PC-3 (cell line): ENCODE measurements at regions not wholly inside any gene's neighbourhood (a gene's known extent, or its start where the extent isn't known, plus 50 kb on each side); places are given as distances from the start of the nearest gene placed in this dataset.

ENCODE experiments used
- ATAC-seq: fragments of 200-7000 bp; cut with Tn5 transposase; 2 replicates; pipeline ENCODE4 v1.9.1; 2020; ENCODE audit warnings: mild to moderate bottlenecking, moderate library complexity
- BruUV-seq: library from RNA; stranded (reverse); fragments of 400-500 nt; replicated peaks from 2 replicates; lab custom pipeline; 2021; lab: Mats Ljungman, UMichigan
- CTCF ChIA-PET: fragments of 300-600 bp; sonication (Branson Sonifier 250); formaldehyde crosslinking; loops from one replicate; lab custom pipeline; 2022; ENCODE audit warnings: antibody characterized with exemption; lab: Charles Lee
- POLR2A ChIA-PET: fragments of 300-600 bp; sonication (Branson Sonifier 250); formaldehyde crosslinking; loops from one replicate; lab custom pipeline; 2022; ENCODE audit warnings: antibody characterized with exemption; ENCODE audit not compliant: unreplicated experiment; lab: Charles Lee
- DNase-seq: peaks from one replicate; pipeline ENCODE4 v3.0.0-alpha.2; 2015
- H2AFZ ChIP-seq: fragments of 300-600 bp; sonication (generic); 2 replicates; pipeline ENCODE4 v1.6.0; 2016; ENCODE audit warnings: antibody characterized with exemption, low read length
- H3F3A ChIP-seq: fragments of 300-600 bp; sonication (generic); one replicate; pipeline ENCODE4 v1.6.0; 2017; ENCODE audit warnings: antibody characterized with exemption, low read length, control low read depth, mild to moderate bottlenecking; ENCODE audit not compliant: unreplicated experiment
- H3K27ac ChIP-seq: fragments of 300-600 bp; sonication (generic); 2 replicates; pipeline ENCODE4 v1.5.1; 2016; ENCODE audit warnings: mild to moderate bottlenecking, low read length
- H3K27me3 ChIP-seq: fragments of 300-600 bp; sonication (generic); 2 replicates; pipeline ENCODE4 v1.6.1; 2016; ENCODE audit warnings: low read length, mixed read lengths
- H3K36me3 ChIP-seq: fragments of 300-600 bp; sonication (generic); 2 replicates; pipeline ENCODE4 v1.6.1; 2016; ENCODE audit warnings: low read depth, mixed run types, low read length, mixed read lengths
- H3K4me1 ChIP-seq: fragments of 300-600 bp; sonication (generic); 2 replicates; pipeline ENCODE4 v1.5.1; 2016; ENCODE audit warnings: low read length; ENCODE audit not compliant: insufficient read depth
- H3K4me2 ChIP-seq: fragments of 300-600 bp; sonication (generic); 2 replicates; pipeline ENCODE4 v1.6.0; 2016; ENCODE audit warnings: low read length
- H3K4me3 ChIP-seq: fragments of 300-600 bp; sonication (generic); 2 replicates; pipeline ENCODE4 v1.5.1; 2016; ENCODE audit warnings: mild to moderate bottlenecking, low read length, mixed read lengths
- H3K79me2 ChIP-seq: fragments of 300-600 bp; sonication (generic); 2 replicates; pipeline ENCODE4 v1.6.1; 2017; ENCODE audit warnings: low read length, mixed read lengths
- H3K9ac ChIP-seq: fragments of 300-600 bp; sonication (generic); 2 replicates; pipeline ENCODE4 v1.6.0; 2016; ENCODE audit warnings: mild to moderate bottlenecking, low read length
- H3K9me2 ChIP-seq: fragments of 300-600 bp; sonication (generic); replicated peaks from 2 replicates; pipeline ENCODE4 v1.6.1; 2016; ENCODE audit warnings: mixed run types, low read length, mixed read lengths
- H3K9me3 ChIP-seq: fragments of 300-600 bp; sonication (generic); 2 replicates; pipeline ENCODE4 v1.6.1; 2016; ENCODE audit warnings: low read length, mixed read lengths
- H4K20me1 ChIP-seq: fragments of 300-600 bp; sonication (generic); 2 replicates; pipeline ENCODE4 v1.6.1; 2016; ENCODE audit warnings: low read length, mixed read lengths
- EZH2 ChIP-seq: fragments of 300-600 bp; sonication (generic); IDR thresholded peaks from one replicate; pipeline ENCODE4 v1.6.1; 2017; ENCODE audit warnings: antibody characterized with exemption, mild to moderate bottlenecking, low read length; ENCODE audit not compliant: unreplicated experiment
- EZH2phosphoT487 ChIP-seq: fragments of 300-600 bp; sonication (generic); IDR thresholded peaks from 2 replicates; pipeline ENCODE4 v1.6.1; 2018; ENCODE audit warnings: mild to moderate bottlenecking, antibody characterized with exemption, low read length, borderline replicate concordance
- intact Hi-C: fragments of 100-400 bp; cut with micrococcal nuclease; formaldehyde crosslinking; loops from 2 replicates; pipeline ENCODE4 v1.9.0; 2023
- TF ChIP-seq, protein P1 (sequence below): fragments of 300-600 bp; sonication (generic); conservative IDR thresholded peaks from 2 replicates; pipeline ENCODE4 v1.5.1; 2017; ENCODE audit warnings: antibody characterized with exemption, low read depth, mild to moderate bottlenecking, low read length

DNA sequence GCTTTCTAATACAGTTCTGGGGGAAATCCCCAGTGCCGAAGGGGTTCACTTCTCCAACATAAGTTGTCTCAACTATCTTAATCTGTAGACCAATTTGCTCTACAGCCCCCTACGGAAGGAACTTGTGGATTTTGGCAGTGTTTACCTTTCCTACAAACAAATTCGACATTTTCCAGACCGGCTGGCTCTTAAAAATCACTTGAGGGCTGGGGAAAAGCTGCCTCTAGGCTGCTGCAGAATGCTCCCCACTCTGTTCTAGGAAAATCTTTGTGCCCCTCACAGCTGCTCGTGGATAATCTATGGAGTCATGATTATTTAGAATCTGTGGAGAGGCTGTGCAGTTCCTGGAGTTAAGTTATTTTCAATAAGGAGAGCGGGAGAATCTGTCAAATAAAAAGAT, 474.6 kb upstream of the FZD8 start:
- TF ChIP-seq EZH2phosphoT487 (no peak), EZH2 (no peak)
- TF ChIP-seq, protein P1, sequence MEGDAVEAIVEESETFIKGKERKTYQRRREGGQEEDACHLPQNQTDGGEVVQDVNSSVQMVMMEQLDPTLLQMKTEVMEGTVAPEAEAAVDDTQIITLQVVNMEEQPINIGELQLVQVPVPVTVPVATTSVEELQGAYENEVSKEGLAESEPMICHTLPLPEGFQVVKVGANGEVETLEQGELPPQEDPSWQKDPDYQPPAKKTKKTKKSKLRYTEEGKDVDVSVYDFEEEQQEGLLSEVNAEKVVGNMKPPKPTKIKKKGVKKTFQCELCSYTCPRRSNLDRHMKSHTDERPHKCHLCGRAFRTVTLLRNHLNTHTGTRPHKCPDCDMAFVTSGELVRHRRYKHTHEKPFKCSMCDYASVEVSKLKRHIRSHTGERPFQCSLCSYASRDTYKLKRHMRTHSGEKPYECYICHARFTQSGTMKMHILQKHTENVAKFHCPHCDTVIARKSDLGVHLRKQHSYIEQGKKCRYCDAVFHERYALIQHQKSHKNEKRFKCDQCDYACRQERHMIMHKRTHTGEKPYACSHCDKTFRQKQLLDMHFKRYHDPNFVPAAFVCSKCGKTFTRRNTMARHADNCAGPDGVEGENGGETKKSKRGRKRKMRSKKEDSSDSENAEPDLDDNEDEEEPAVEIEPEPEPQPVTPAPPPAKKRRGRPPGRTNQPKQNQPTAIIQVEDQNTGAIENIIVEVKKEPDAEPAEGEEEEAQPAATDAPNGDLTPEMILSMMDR = no peak
- H3K4me1 ChIP-seq = peaks cover 15% of the 10 kb centered on the region
- no peaks in the 10 kb centered on the region for H3K79me2 ChIP-seq
- no TSS peak for BruUV-seq
- H3K9me3 ChIP-seq = no peaks in the 10 kb centered on the region
- no peaks in the 10 kb centered on the region for H3F3A ChIP-seq
- intact Hi-C loops = no loop called here
- H3K4me2 ChIP-seq = no peak overlapping the region
- no peaks in the 10 kb centered on the region for H4K20me1 ChIP-seq
- no peak overlapping the region for H3K9ac ChIP-seq
- ChIA-PET POLR2A (no interaction called here), CTCF (no interaction called here)
- H3K27ac ChIP-seq = no peak overlapping the region
- ATAC-seq (no peak), DNase-seq (no peak)
- H3K9me2 ChIP-seq = peaks cover 9% of the 10 kb centered on the region
- no peak overlapping the region for H3K4me3 ChIP-seq
- H3K36me3 ChIP-seq = no peaks in the 10 kb centered on the region
- H2AFZ ChIP-seq = 0 out of 2 replicates have a peak overlapping the region, but pooled peaks have one; percentile 3
- no peaks in the 10 kb centered on the region for H3K27me3 ChIP-seq

DNA sequence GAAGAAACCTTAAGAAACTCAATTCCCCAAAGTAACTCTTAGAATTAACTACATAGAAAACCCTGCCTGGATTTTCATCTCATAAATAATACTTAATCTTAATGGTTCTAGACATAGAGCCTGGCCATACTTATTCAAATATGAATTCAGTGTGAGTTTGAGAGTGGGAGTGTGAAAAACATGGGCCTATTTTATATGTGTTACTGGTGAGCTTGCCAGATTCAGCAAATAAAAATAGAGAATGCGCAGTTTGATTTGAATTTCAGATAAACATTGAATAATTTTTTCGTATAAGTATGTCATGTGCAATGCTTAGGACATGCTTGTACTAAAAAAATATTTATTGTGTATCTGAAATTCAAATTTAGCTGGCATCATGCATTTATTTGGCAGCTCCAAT, 473.9 kb upstream of the FZD8 start:
- Histone ChIP-seq H4K20me1 (no peaks in the 10 kb centered on the region), H3K4me1 (peaks cover 15% of the 10 kb centered on the region), H2AFZ (no peak overlapping the region), H3K36me3 (no peaks in the 10 kb centered on the region), H3F3A (no peaks in the 10 kb centered on the region), H3K79me2 (no peaks in the 10 kb centered on the region), H3K9me2 (peaks cover 9% of the 10 kb centered on the region), H3K27ac (no peak overlapping the region), H3K9me3 (no peaks in the 10 kb centered on the region), H3K27me3 (no peaks in the 10 kb centered on the region), H3K4me2 (no peak overlapping the region), H3K9ac (no peak overlapping the region), H3K4me3 (no peak overlapping the region)
- intact Hi-C loops = no loop called here
- CTCF ChIA-PET = no interaction called here
- DNase-seq (no peak), ATAC-seq (no peak)
- POLR2A ChIA-PET = no interaction called here
- TF ChIP-seq EZH2 = no peak
- TF ChIP-seq, protein P1 = no peak
- TF ChIP-seq EZH2phosphoT487 = no peak
- no TSS peak for BruUV-seq

DNA sequence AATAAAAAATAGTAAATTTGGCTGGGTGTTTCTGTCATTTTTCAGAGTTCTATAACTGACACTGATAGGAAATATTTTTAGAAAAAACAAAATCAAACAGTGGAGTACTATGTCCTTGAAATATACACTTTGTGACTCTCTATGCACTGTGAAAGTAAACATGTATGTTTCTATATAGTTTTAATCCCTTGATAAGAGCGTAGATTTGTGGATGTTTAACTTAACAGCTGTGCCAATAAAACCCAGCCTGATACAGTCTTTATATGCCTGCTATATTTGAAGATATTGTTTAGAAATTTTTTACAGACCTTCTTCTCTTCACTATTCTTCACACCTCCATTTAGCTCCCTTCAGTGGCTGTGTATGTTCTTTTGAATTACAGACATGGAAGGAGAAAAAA, 473.3 kb upstream of the FZD8 start:
- ChIA-PET POLR2A (no interaction called here), CTCF (no interaction called here)
- TF ChIP-seq, protein P1 = no peak
- TF ChIP-seq EZH2 (no peak), EZH2phosphoT487 (no peak)
- Histone ChIP-seq H4K20me1 (no peaks in the 10 kb centered on the region), H3K27me3 (no peaks in the 10 kb centered on the region), H3K4me1 (peaks cover 15% of the 10 kb centered on the region), H3K36me3 (no peaks in the 10 kb centered on the region), H3F3A (no peaks in the 10 kb centered on the region), H3K9me2 (peaks cover 9% of the 10 kb centered on the region), H3K79me2 (no peaks in the 10 kb centered on the region), H3K27ac (no peak overlapping the region), H3K4me3 (no peak overlapping the region), H3K9ac (no peak overlapping the region), H3K4me2 (peak overlapping the region; percentile 0), H2AFZ (0 out of 2 replicates have a peak overlapping the region, but pooled peaks have one; percentile 1), H3K9me3 (no peaks in the 10 kb centered on the region)
- intact Hi-C loops = no loop called here
- ATAC-seq = peak; percentile 7; the same call in 1 of the 2 replicates
- no TSS peak for BruUV-seq
- DNase-seq = no peak
